ENCODE measurements at regions not wholly inside any gene's neighbourhood (a gene's known extent, or its start where the extent isn't known, plus 50 kb on each side); places are given as distances from the start of the nearest gene placed in this dataset.
"Not testable (repeated sequence)": the region's sequence is repeated elsewhere in the genome, so short reads cannot be mapped to it uniquely, and the experiment has no call there.

GRCh38 chr10:33968983-33969382, 634.5 kb upstream of the NRP1 start:
- in situ Hi-C loops (cut with HindIII; ENCODE audit: low sequenced_read_pairs): no loop called here
- DNase-seq (ENCODE audit: low read depth, low spot score): no peak
- H3K4me3 ChIP-seq (ENCODE audit: low read depth, low read length): no peak overlapping the region
- no peak for TF ChIP-seq CTCF (IDR thresholded peaks at IDR 0.05; ENCODE audit: low read depth, low read length)

DNA sequence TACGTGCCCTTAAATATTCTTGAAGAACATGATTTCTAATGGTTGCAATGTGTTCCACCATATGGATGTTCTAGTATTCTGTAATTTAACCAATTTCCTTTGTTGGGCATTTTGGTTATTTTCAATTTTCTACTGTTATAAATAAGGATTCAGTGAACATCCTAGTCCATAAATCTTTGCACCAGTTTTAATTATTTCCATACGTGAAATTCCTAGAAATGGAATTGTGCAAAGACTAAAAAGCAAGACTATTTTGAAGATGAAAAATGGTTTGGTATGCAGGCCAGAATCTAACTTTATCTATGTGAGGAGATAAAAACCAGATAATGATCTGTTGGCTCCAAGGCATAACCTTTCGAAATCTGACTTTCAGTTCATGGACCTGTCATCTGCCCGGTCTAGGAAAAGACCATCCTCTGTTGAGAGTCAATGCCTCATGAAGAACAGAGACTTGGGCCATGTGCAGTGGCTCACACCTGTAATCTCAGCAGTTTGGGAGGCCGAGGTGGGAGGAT, 633.2 kb upstream of the NRP1 start:
- no peak for TF ChIP-seq CTCF (IDR thresholded peaks at IDR 0.05; ENCODE audit: low read depth, low read length)
- no peak for DNase-seq (ENCODE audit: low read depth, low spot score)
- H3K4me3 ChIP-seq (ENCODE audit: low read depth, low read length): no peak overlapping the region
- in situ Hi-C loops (cut with HindIII; ENCODE audit: low sequenced_read_pairs): no loop called here

DNA sequence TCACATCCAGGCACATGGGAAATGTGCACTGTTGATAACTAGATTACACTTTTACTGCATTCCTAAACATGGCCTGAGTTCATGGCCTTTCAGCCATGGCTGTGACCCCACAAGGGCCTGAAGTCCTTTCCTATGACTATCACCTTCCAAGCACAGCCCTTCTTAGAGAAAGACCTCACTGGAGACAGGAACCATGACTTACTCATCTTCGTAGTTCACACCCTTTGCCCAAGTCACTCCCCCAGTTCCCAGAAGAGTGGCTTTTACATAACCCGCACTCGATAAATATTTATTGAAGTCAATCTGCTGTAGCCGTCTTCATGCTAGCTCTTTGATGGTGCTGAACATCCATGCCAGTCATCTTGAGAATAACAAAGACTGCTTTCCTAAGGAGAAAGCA, 632.5 kb upstream of the NRP1 start:
- H3K4me3 ChIP-seq (ENCODE audit: low read depth, low read length): no peak overlapping the region
- no peak for DNase-seq (ENCODE audit: low read depth, low spot score)
- in situ Hi-C loops (cut with HindIII; ENCODE audit: low sequenced_read_pairs): no loop called here
- TF ChIP-seq CTCF (IDR thresholded peaks at IDR 0.05; ENCODE audit: low read depth, low read length): no peak

GRCh38 chr10:33965795-33966581, 631.5 kb upstream of the NRP1 start:
- no peak for DNase-seq (ENCODE audit: low read depth, low spot score)
- in situ Hi-C loops (cut with HindIII; ENCODE audit: low sequenced_read_pairs): no loop called here
- H3K4me3 ChIP-seq (ENCODE audit: low read depth, low read length): no peak overlapping the region
- TF ChIP-seq CTCF (IDR thresholded peaks at IDR 0.05; ENCODE audit: low read depth, low read length): no peak

DNA sequence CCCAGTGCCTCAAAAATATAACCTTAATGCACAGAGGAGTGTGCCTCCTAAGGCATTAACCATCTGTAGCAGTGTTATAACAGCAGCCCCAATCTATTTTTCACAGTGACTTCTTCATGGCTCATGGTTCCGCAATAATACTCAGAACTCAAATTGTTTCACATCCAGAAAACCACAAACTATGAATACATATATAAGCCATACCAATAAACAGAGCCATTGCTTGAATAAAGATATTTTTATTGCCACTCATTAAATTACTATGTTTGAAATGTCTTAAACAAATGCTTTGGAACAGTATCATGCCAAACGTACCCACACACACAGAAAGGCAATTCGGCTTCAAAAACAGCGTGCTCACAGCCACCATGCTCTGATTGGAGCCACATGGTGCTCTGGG, 629.3 kb upstream of the NRP1 start:
- in situ Hi-C loops (cut with HindIII; ENCODE audit: low sequenced_read_pairs): no loop called here
- H3K4me3 ChIP-seq (ENCODE audit: low read depth, low read length): no peak overlapping the region
- no peak for DNase-seq (ENCODE audit: low read depth, low spot score)
- TF ChIP-seq CTCF (IDR thresholded peaks at IDR 0.05; ENCODE audit: low read depth, low read length): no peak

DNA sequence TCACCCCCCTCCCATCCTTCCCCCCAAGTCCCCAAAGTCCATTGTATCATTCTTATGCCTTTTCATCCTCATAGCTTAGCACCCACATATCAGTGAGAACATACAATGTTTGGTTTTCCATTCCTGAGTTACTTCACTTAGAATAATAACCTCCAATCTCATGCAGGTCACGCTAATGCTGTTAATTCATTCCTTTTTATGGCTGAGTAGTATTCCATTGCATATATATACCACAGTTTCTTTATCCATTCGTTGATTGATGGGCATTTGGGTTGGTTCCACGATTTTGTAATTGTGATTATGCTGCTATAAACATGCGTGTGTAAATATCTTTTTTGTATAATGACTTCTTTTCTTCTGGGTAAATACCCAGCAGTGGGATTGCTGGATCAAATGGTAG, 621.9 kb upstream of the NRP1 start:
- H3K4me3 ChIP-seq (ENCODE audit: low read depth, low read length); in situ Hi-C loops (cut with HindIII; ENCODE audit: low sequenced_read_pairs); DNase-seq (ENCODE audit: low read depth, low spot score): not testable (repeated sequence)

- TF ChIP-seq CTCF (IDR thresholded peaks at IDR 0.05; ENCODE audit: low read depth, low read length): no peak
- in situ Hi-C loops (cut with HindIII; ENCODE audit: low sequenced_read_pairs): no loop called here
- DNase-seq (ENCODE audit: low read depth, low spot score): peak; percentile 58
- H3K4me3 ChIP-seq (ENCODE audit: low read depth, low read length): no peak overlapping the region
Measured at GRCh38 chr10:33955676-33956075, 621.2 kb upstream of the NRP1 start.

Data from astrocyte of the spinal cord (primary cell).